CD14-positive monocyte (primary cell): ENCODE measurements at regions not wholly inside any gene's neighbourhood (a gene's known extent, or its start where the extent isn't known, plus 50 kb on each side); places are given as distances from the start of the nearest gene placed in this dataset.

Experiments used
- DNase-seq, 3 donors: peaks; one replicate each; pipeline ENCODE4 v3.0.0-alpha.2; 2011 to 2022
- H2AFZ ChIP-seq: 2 replicates; pipeline ENCODE4 v1.6.0; 2012; ENCODE audit warnings: mild to moderate bottlenecking, low read depth, low read length, inconsistent platforms; ENCODE audit not compliant: insufficient read depth, poor library complexity, severe bottlenecking
- H3K27ac ChIP-seq, 2 donors: 1 replicate in 1 of 2; 2 replicates in 1 of 2; pipeline ENCODE4 v1.5.1; 2012 to 2013; ENCODE audit warnings: low read length in 2 of 2, control low read depth in 1 of 2, inconsistent platforms in 1 of 2, low read depth in 1 of 2, mild to moderate bottlenecking in 1 of 2
- H3K27me3 ChIP-seq, 2 donors: one replicate each; pipeline versions ENCODE4 v1.6.0 to v1.6.1; 2011 to 2013; ENCODE audit warnings: low read length in 2 of 2; ENCODE audit not compliant: control insufficient read depth in 2 of 2, insufficient read depth in 2 of 2
- H3K36me3 ChIP-seq, 2 donors: replicated peaks in 1 of 2; 1 replicate in 1 of 2; 2 replicates in 1 of 2; pipeline versions ENCODE4 v1.5.1 to v1.6.1; 2012 to 2013; ENCODE audit warnings: low read length in 2 of 2, control low read depth in 1 of 2, inconsistent platforms in 1 of 2, mild to moderate bottlenecking in 1 of 2; ENCODE audit not compliant: insufficient read depth in 2 of 2, control insufficient read depth in 1 of 2
- H3K4me1 ChIP-seq, 2 donors: 1 replicate in 1 of 2; 2 replicates in 1 of 2; pipeline versions ENCODE4 v1.5.1 to v1.6.1; 2012 to 2013; ENCODE audit warnings: low read length in 2 of 2, control low read depth in 1 of 2, inconsistent platforms in 1 of 2, mild to moderate bottlenecking in 1 of 2, moderate library complexity in 1 of 2; ENCODE audit not compliant: insufficient read depth in 2 of 2, control insufficient read depth in 1 of 2
- H3K4me2 ChIP-seq: replicated peaks from 2 replicates; pipeline ENCODE3; 2012; ENCODE audit warnings: low read length, moderate library complexity, mild to moderate bottlenecking; ENCODE audit not compliant: poor library complexity, severe bottlenecking; ENCODE audit errors: extremely low read depth
- H3K4me3 ChIP-seq, 3 experiments: fragments of 200-600 bp in 1 of 3; sonication (generic) in 1 of 3; replicated peaks in 1 of 3; 1 replicate in 2 of 3; 2 replicates in 1 of 3; pipeline ENCODE4 v1.5.1; 2011 to 2013; ENCODE audit warnings: low read length in 3 of 3, mild to moderate bottlenecking in 3 of 3, control low read depth in 2 of 3, low read depth in 2 of 3, inconsistent platforms in 1 of 3, moderate library complexity in 1 of 3
- H3K79me2 ChIP-seq: 2 replicates; pipeline ENCODE4 v1.6.0; 2012; ENCODE audit warnings: mild to moderate bottlenecking, control low read depth, inconsistent platforms, low read length, moderate library complexity; ENCODE audit not compliant: insufficient read depth
- H3K9ac ChIP-seq: 2 replicates; pipeline ENCODE4 v1.6.0; 2017; ENCODE audit warnings: low read length, mild to moderate bottlenecking; ENCODE audit not compliant: insufficient read depth, poor library complexity, severe bottlenecking
- H3K9me3 ChIP-seq, 2 donors: replicated peaks in 1 of 2; 1 replicate in 1 of 2; 2 replicates in 1 of 2; pipeline versions ENCODE4 v1.5.1 to v1.6.1; 2012 to 2013; ENCODE audit warnings: low read length in 2 of 2, control low read depth in 1 of 2; ENCODE audit not compliant: control insufficient read depth in 1 of 2, insufficient read depth in 1 of 2
- H4K20me1 ChIP-seq: 2 replicates; pipeline ENCODE4 v1.6.0; 2012; ENCODE audit warnings: mild to moderate bottlenecking, low read length, control low read depth, moderate library complexity; ENCODE audit not compliant: insufficient read depth
- H3K27ac Mint-ChIP-seq, 7 donors: one replicate each; pipeline ENCODE4 v1.8.0; 2020; ENCODE audit warnings: mild to moderate bottlenecking in 7 of 7, mixed read lengths in 7 of 7, moderate library complexity in 6 of 7, inconsistent platforms in 2 of 7
- H3K27me3 Mint-ChIP-seq, 3 donors: one replicate each; pipeline ENCODE4 v1.8.0; 2021 to 2022; ENCODE audit warnings: low read depth in 3 of 3, mild to moderate bottlenecking in 3 of 3, mixed read lengths in 3 of 3, moderate library complexity in 3 of 3, inconsistent platforms in 1 of 3
- H3K36me3 Mint-ChIP-seq, 2 donors: one replicate each; pipeline ENCODE4 v1.8.0; 2020; ENCODE audit warnings: mixed read lengths in 2 of 2, inconsistent platforms in 1 of 2, mild to moderate bottlenecking in 1 of 2
- H3K4me1 Mint-ChIP-seq: one replicate; pipeline ENCODE4 v1.8.0; 2020; ENCODE audit warnings: mild to moderate bottlenecking, mixed read lengths
- H3K4me3 Mint-ChIP-seq, 2 donors: one replicate each; pipeline ENCODE4 v1.8.0; 2020; ENCODE audit warnings: mild to moderate bottlenecking in 2 of 2, mixed read lengths in 2 of 2, moderate library complexity in 1 of 2
- H3K9me3 Mint-ChIP-seq, 7 donors: one replicate each; pipeline ENCODE4 v1.8.0; 2020 to 2022; ENCODE audit warnings: mixed read lengths in 7 of 7, mild to moderate bottlenecking in 6 of 7, moderate library complexity in 6 of 7, inconsistent platforms in 2 of 7
- WGBS: methylation state at CpG from one replicate; pipeline ENCODE4 v1.1.5; 2013; ENCODE audit warnings: missing lambda C conversion rate; ENCODE audit not compliant: insufficient coverage; 5-methylcytosine and 5-hydroxymethylcytosine counted together
- intact Hi-C, 2 donors: fragments of 100-400 bp; cut with micrococcal nuclease; formaldehyde crosslinking; loops; one replicate each; pipeline versions ENCODE4 v1.15.0 to v1.15.1; 2023
- TF ChIP-seq, protein P1 (sequence below): fragments of 200-600 bp; IDR thresholded peaks from one replicate; pipeline ENCODE4 v1.8.0; 2022; ENCODE audit warnings: antibody characterized with exemption, mild to moderate bottlenecking

- intact Hi-C loops = no loop called here
- WGBS = 100% methylated on average over 3 of the region's 5 CpGs
- no peak overlapping the region for H3K4me3 ChIP-seq
Measured at GRCh38 chr17:73815474-73815873, 171.2 kb upstream of the SDK2 start.

DNA sequence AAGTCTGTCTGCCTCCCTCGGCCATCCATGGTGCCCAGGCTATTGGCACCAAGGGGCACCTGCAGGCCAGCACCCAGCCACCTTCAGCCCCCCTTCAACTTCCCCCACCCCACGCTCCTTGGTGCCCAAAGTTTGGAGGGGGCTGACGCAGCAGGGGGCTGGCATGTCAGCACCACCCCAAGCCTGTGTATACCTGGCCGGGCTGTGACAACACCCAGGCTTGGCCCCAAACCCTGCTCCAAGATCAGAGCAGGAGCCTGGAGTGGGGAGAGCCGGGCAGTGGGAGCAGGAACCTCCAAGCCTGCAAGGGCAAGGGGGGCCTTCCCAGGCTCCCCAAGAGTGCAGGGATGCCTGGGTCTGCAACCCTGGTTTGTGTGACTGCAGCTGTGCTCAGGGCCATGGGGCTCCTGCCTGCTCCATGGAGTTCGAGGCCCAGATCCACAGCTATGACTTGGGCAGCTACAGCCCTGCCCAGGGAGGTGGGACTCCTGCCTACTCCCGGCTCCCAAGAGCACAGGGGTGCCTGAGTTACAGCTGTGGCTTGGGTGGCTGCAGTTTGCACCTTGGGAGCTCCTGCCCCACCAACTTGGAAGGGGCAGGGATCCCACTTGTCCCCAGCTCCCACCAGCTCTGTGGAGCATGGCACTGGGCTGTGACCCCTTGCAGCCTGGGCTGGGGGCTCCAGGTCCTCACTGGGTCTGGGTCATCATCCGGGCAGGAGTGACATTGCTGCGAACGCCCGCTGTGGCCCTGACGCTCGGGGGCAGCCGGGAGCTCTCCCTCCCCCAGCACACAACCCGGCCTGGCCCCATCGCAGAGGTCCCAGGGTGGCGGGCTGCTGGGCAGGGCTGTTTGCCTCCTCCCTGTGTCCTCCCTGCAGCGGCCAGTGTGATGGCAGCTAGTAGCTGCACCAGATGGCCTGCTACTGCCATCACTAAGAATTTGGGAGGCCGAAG, 175.5 kb upstream of the SDK2 start:
- H3K36me3 Mint-ChIP-seq = no peaks in the 10 kb centered on the region
- no peak overlapping the region for H2AFZ ChIP-seq
- peaks cover 14% of the 10 kb centered on the region for H3K4me1 Mint-ChIP-seq
- no peak overlapping the region for H3K27ac ChIP-seq
- no peaks in the 10 kb centered on the region for H4K20me1 ChIP-seq
- H3K27me3 Mint-ChIP-seq = peaks cover 8 to 13% (median 9%) of the 10 kb centered on the region in 3 donors
- no peak overlapping the region for H3K4me3 Mint-ChIP-seq
- H3K27ac Mint-ChIP-seq = no peak overlapping the region
- no peaks in the 10 kb centered on the region for H3K36me3 ChIP-seq
- TF ChIP-seq, protein P1, sequence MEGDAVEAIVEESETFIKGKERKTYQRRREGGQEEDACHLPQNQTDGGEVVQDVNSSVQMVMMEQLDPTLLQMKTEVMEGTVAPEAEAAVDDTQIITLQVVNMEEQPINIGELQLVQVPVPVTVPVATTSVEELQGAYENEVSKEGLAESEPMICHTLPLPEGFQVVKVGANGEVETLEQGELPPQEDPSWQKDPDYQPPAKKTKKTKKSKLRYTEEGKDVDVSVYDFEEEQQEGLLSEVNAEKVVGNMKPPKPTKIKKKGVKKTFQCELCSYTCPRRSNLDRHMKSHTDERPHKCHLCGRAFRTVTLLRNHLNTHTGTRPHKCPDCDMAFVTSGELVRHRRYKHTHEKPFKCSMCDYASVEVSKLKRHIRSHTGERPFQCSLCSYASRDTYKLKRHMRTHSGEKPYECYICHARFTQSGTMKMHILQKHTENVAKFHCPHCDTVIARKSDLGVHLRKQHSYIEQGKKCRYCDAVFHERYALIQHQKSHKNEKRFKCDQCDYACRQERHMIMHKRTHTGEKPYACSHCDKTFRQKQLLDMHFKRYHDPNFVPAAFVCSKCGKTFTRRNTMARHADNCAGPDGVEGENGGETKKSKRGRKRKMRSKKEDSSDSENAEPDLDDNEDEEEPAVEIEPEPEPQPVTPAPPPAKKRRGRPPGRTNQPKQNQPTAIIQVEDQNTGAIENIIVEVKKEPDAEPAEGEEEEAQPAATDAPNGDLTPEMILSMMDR = no peak
- no peak overlapping the region for H3K9ac ChIP-seq
- H3K27me3 ChIP-seq = no peaks in the 10 kb centered on the region
- WGBS = 95% methylated on average over 11 of the region's 19 CpGs
- H3K4me3 ChIP-seq = no peak overlapping the region
- peaks cover 0 to 6% of the 10 kb centered on the region in 2 donors for H3K4me1 ChIP-seq
- H3K79me2 ChIP-seq = no peaks in the 10 kb centered on the region
- H3K9me3 ChIP-seq = peaks cover 0 to 14% of the 10 kb centered on the region in 2 donors
- intact Hi-C loops = no loop called here
- no peak for DNase-seq
- H3K9me3 Mint-ChIP-seq = peaks cover 2 to 7% (median 4%) of the 10 kb centered on the region in 7 donors
- no peak overlapping the region for H3K4me2 ChIP-seq

More at GRCh38 chr17:73815474-73815873, 171.2 kb upstream of the SDK2 start:
- Mint-ChIP-seq H3K27me3 (peaks cover 2 to 5% (median 4%) of the 10 kb centered on the region in 3 donors), H3K4me3 (no peak overlapping the region), H3K4me1 (peaks cover 11% of the 10 kb centered on the region), H3K27ac (no peak overlapping the region), H3K36me3 (no peaks in the 10 kb centered on the region), H3K9me3 (peaks cover 2 to 7% (median 4%) of the 10 kb centered on the region in 7 donors)
- no peak overlapping the region for H3K4me2 ChIP-seq
- TF ChIP-seq, protein P1 = no peak
- DNase-seq = no peak
- peaks cover 0 to 14% of the 10 kb centered on the region in 2 donors for H3K9me3 ChIP-seq
- H3K4me1 ChIP-seq = peaks cover 0 to 6% of the 10 kb centered on the region in 2 donors
- H3K9ac ChIP-seq = no peak overlapping the region
- no peak overlapping the region for H2AFZ ChIP-seq
- no peak overlapping the region for H3K27ac ChIP-seq
- no peaks in the 10 kb centered on the region for H4K20me1 ChIP-seq
- no peaks in the 10 kb centered on the region for H3K36me3 ChIP-seq
- H3K79me2 ChIP-seq = no peaks in the 10 kb centered on the region
- H3K27me3 ChIP-seq = peaks cover 0 to 2% of the 10 kb centered on the region in 2 donors
